Hepatocyte (in vitro differentiated cells): ENCODE measurements at regions not wholly inside any gene's neighbourhood (a gene's known extent, or its start where the extent isn't known, plus 50 kb on each side); places are given as distances from the start of the nearest gene placed in this dataset.

Experiments used
- EZH2 ChIP-seq: fragments of 200-600 bp; sonication (generic); IDR thresholded peaks from 2 replicates; pipeline ENCODE4 v1.6.1; 2016; ENCODE audit warnings: antibody characterized with exemption, mild to moderate bottlenecking, borderline replicate concordance
- EZH2phosphoT487 ChIP-seq: fragments of 200-600 bp; sonication (generic); IDR thresholded peaks from one replicate; pipeline ENCODE4 v1.6.1; 2018; ENCODE audit warnings: antibody characterized with exemption, mild to moderate bottlenecking, low read depth, moderate library complexity; ENCODE audit not compliant: unreplicated experiment, severe bottlenecking
- TF ChIP-seq, protein P1 (sequence below): fragments of 200-600 bp; sonication (generic); IDR thresholded peaks from 2 replicates; pipeline ENCODE4 v1.5.1; 2016; ENCODE audit warnings: antibody characterized with exemption, mild to moderate bottlenecking; ENCODE audit not compliant: poor library complexity

DNA sequence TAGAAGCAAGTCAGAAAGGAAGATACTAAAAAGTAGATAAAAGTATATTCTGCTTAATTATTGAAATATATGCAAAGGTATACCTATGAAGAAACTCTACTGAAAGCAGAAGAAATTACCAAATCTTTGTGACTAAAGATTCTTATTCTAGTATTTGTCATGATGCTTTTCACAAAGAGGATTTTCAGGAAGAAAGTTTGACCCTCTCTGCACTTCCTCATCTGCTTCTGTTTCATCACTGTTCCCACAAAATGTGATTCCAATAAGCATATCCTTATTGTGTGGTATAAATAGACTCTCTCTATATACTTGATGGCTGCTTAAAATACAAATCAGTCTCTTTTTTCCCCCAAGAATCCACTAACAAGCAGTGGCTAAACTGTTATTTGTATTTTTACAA, 2139.6 kb upstream of the ACO1 start:
- TF ChIP-seq, protein P1, sequence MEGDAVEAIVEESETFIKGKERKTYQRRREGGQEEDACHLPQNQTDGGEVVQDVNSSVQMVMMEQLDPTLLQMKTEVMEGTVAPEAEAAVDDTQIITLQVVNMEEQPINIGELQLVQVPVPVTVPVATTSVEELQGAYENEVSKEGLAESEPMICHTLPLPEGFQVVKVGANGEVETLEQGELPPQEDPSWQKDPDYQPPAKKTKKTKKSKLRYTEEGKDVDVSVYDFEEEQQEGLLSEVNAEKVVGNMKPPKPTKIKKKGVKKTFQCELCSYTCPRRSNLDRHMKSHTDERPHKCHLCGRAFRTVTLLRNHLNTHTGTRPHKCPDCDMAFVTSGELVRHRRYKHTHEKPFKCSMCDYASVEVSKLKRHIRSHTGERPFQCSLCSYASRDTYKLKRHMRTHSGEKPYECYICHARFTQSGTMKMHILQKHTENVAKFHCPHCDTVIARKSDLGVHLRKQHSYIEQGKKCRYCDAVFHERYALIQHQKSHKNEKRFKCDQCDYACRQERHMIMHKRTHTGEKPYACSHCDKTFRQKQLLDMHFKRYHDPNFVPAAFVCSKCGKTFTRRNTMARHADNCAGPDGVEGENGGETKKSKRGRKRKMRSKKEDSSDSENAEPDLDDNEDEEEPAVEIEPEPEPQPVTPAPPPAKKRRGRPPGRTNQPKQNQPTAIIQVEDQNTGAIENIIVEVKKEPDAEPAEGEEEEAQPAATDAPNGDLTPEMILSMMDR = no peak
- no peak for TF ChIP-seq EZH2phosphoT487
- no peak for TF ChIP-seq EZH2
